HEK293T (cell line): ENCODE measurements at regions not wholly inside any gene's neighbourhood (a gene's known extent, or its start where the extent isn't known, plus 50 kb on each side); places are given as distances from the start of the nearest gene placed in this dataset.

Experiments
- CTCF ChIA-PET: fragments of 350-600 bp; formaldehyde crosslinking; extraction: SDS; loops from one replicate; lab custom pipeline; 2021; ENCODE audit warnings: antibody characterized with exemption, inconsistent platforms; lab: Yijun Ruan, JAX
- POLR2A ChIA-PET: fragments of 350-600 bp; formaldehyde crosslinking; extraction: SDS; loops from one replicate; lab custom pipeline; 2020; ENCODE audit warnings: antibody characterized with exemption, inconsistent platforms; lab: Yijun Ruan, JAX
- DNase-seq: peaks from one replicate; pipeline ENCODE4 v3.0.0; 2012; ENCODE audit warnings: mixed read lengths; ENCODE audit errors: extremely low spot score
- ARNT ChIP-seq: fragments of 450-650 bp; IDR thresholded peaks from 2 replicates; pipeline ENCODE4 v1.6.1; 2017; ENCODE audit warnings: mild to moderate bottlenecking
- BHLHE40 ChIP-seq: fragments of 450-650 bp; IDR thresholded peaks from 2 replicates; pipeline ENCODE4 v1.6.1; 2016; ENCODE audit warnings: mild to moderate bottlenecking, moderate library complexity, borderline replicate concordance
- CTBP1 ChIP-seq: fragments of 450-650 bp; IDR thresholded peaks from 2 replicates; pipeline ENCODE4 v1.6.1; 2016; ENCODE audit warnings: borderline replicate concordance
- ELF4 ChIP-seq: fragments of 450-650 bp; IDR thresholded peaks from 2 replicates; pipeline ENCODE4 v1.6.1; 2017; ENCODE audit warnings: antibody characterized with exemption
- FOXA1 ChIP-seq: fragments of 450-650 bp; IDR thresholded peaks from 2 replicates; pipeline ENCODE4 v1.6.1; 2016; ENCODE audit warnings: mild to moderate bottlenecking
- FOXK2 ChIP-seq: fragments of 450-650 bp; IDR thresholded peaks from 2 replicates; pipeline ENCODE4 v1.6.1; 2016; ENCODE audit warnings: mild to moderate bottlenecking
- FOXM1 ChIP-seq: fragments of 450-650 bp; IDR thresholded peaks from 2 replicates; pipeline ENCODE4 v1.6.1; 2017; ENCODE audit warnings: mild to moderate bottlenecking, borderline replicate concordance
- HDGF ChIP-seq: fragments of 450-650 bp; IDR thresholded peaks from 2 replicates; pipeline ENCODE4 v1.6.1; 2017; ENCODE audit warnings: antibody characterized with exemption, borderline replicate concordance
- L3MBTL2 ChIP-seq: fragments of 450-650 bp; conservative IDR thresholded peaks from 2 replicates; pipeline ENCODE4 v1.6.1; 2016; ENCODE audit warnings: mild to moderate bottlenecking
- LEF1 ChIP-seq: fragments of 450-650 bp; IDR thresholded peaks from 2 replicates; pipeline ENCODE4 v1.6.1; 2017; ENCODE audit warnings: mild to moderate bottlenecking, borderline replicate concordance
- NFRKB ChIP-seq: fragments of 450-650 bp; IDR thresholded peaks from 2 replicates; pipeline ENCODE4 v1.6.1; 2016; ENCODE audit warnings: mild to moderate bottlenecking, moderate library complexity
- PKNOX1 ChIP-seq: fragments of 450-650 bp; IDR thresholded peaks from 2 replicates; pipeline ENCODE4 v1.6.1; 2016
- SP1 ChIP-seq: fragments of 450-650 bp; IDR thresholded peaks from 2 replicates; pipeline ENCODE4 v1.6.1; 2017
- SUZ12 ChIP-seq: fragments of 450-650 bp; IDR thresholded peaks from 2 replicates; pipeline ENCODE4 v1.6.1; 2016; ENCODE audit warnings: mild to moderate bottlenecking
- TARDBP ChIP-seq: fragments of 450-650 bp; IDR thresholded peaks from 2 replicates; pipeline ENCODE4 v1.6.1; 2016
- ZNF384 ChIP-seq: fragments of 450-650 bp; IDR thresholded peaks from 2 replicates; pipeline ENCODE4 v1.6.1; 2016

- CTCF ChIA-PET: no interaction called here
- POLR2A ChIA-PET: no interaction called here
- TF ChIP-seq ELF4 (no peak), FOXA1 (no peak), FOXK2 (no peak), NFRKB (no peak), ZNF384 (no peak), HDGF (no peak), SUZ12 (no peak), ARNT (no peak), LEF1 (no peak), PKNOX1 (no peak), BHLHE40 (no peak), FOXM1 (no peak), CTBP1 (no peak), TARDBP (no peak), SP1 (no peak)
- DNase-seq: no peak
These were observed 279.2 kb upstream of the KCNH8 start for GRCh38 chr3:18868911-18869689.

GRCh38 chr3:18866899-18867298 is 281.4 kb upstream of the KCNH8 start:
- ChIA-PET CTCF (no interaction called here), POLR2A (no interaction called here)
- no peak for TF ChIP-seq FOXA1
- TF ChIP-seq TARDBP: no peak
- no peak for TF ChIP-seq NFRKB
- no peak for TF ChIP-seq SUZ12
- no peak for TF ChIP-seq SP1
- TF ChIP-seq BHLHE40: no peak
- TF ChIP-seq LEF1: no peak
- no peak for TF ChIP-seq L3MBTL2
- no peak for TF ChIP-seq ELF4
- no peak for TF ChIP-seq CTBP1
- no peak for TF ChIP-seq HDGF
- TF ChIP-seq FOXM1: no peak
- no peak for TF ChIP-seq PKNOX1
- no peak for TF ChIP-seq ZNF384
- no peak for TF ChIP-seq ARNT
- no peak for TF ChIP-seq FOXK2
- DNase-seq: no peak

DNA sequence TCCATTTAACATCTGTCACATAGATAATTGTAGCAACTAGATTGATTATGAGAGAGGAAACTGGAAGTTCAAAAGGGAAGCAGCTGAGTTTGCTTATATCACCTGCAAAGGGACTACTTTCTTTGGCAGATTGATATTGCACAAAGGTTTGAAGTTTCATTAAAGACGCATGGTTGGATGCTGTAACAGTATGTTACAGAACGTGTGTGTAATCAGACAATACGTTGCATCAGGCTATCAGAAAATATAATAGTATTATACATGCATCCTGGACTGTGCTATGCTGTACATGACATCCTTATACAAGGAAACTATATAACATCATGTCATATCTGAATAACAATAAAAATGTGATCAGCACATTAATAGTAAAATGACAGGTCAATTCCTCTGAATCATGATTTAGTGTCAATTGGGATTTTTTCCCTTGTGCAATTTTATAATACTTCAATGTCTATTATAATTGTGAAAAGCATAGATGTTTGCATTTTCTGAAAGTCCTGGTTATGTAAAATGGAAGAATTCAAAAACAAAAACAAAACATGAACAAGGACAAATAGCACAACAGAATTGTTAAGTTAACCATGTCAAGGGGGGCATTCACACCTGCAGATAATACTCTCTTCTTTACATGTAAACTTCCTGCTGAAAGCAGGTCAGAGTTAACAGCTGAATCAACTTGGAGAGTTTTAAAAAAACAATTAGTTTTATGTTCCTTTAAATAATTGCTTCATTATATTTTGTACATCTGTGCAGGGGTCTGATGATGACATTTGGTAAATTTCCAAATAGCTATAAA is 283.2 kb upstream of the KCNH8 start:
- POLR2A ChIA-PET: no interaction called here
- CTCF ChIA-PET: no interaction called here
- TF ChIP-seq SP1: no peak
- no peak for TF ChIP-seq ZNF384
- no peak for TF ChIP-seq BHLHE40
- TF ChIP-seq SUZ12: no peak
- no peak for DNase-seq

- DNase-seq: no peak
- ChIA-PET CTCF (no interaction called here), POLR2A (no interaction called here)
- TF ChIP-seq NFRKB: no peak
- TF ChIP-seq ZNF384: no peak
- TF ChIP-seq HDGF: no peak
- TF ChIP-seq LEF1: no peak
- no peak for TF ChIP-seq ELF4
- TF ChIP-seq TARDBP: no peak
- TF ChIP-seq FOXA1: no peak
- TF ChIP-seq BHLHE40: no peak
These were observed 286.2 kb upstream of the KCNH8 start for GRCh38 chr3:18862077-18862476.

GRCh38 chr3:18861137-18861536 is 287.2 kb upstream of the KCNH8 start:
- TF ChIP-seq ZNF384: no peak
- TF ChIP-seq SUZ12: no peak
- no peak for TF ChIP-seq L3MBTL2
- TF ChIP-seq HDGF: no peak
- no peak for TF ChIP-seq LEF1
- TF ChIP-seq FOXK2: no peak
- no peak for TF ChIP-seq ELF4
- TF ChIP-seq TARDBP: no peak
- TF ChIP-seq FOXM1: no peak
- TF ChIP-seq SP1: no peak
- ChIA-PET CTCF (no interaction called here), POLR2A (no interaction called here)
- DNase-seq: no peak

GRCh38 chr3:18853269-18853668 is 295.0 kb upstream of the KCNH8 start:
- CTCF ChIA-PET: no interaction called here
- POLR2A ChIA-PET: no interaction called here
- DNase-seq: no peak
- no peak for TF ChIP-seq L3MBTL2

DNA sequence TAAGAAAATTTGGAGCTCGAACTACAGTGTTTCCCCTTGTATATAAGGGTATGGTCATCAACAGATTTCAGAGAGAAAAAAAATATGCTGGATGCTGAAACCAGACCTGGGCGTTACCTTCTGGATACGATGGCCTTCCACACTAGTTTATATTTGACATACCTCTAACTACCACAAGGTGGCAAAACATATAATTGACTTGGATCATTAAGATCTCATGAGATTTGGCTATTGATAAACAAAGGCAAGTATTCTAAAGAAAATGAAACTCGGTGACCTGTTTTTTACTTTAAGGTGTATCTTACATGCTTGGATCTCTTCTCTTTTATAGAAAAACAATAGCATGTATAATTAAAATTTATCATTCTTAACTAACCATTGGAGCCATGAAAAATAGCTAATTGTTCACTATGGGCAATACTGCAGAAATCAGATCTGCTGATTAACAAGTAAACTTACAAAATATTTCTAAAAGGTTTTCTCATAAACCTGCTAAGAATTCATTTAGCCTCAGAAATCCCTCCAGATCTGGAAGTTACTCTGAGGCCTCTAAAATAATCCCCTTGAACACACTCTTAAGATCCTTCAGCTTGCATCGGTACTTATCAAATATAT is 300.6 kb upstream of the KCNH8 start:
- CTCF ChIA-PET: no interaction called here
- TF ChIP-seq SUZ12 (no peak), PKNOX1 (no peak), LEF1 (no peak), TARDBP (no peak), ZNF384 (no peak), ARNT (no peak), ELF4 (no peak), L3MBTL2 (no peak), FOXA1 (no peak), FOXM1 (no peak), CTBP1 (no peak), FOXK2 (no peak), NFRKB (no peak), HDGF (no peak)
- DNase-seq: peak; percentile 19
- POLR2A ChIA-PET: no interaction called here
